Prostate gland (tissue), 2 donors: ENCODE measurements at regions not wholly inside any gene's neighbourhood (a gene's known extent, or its start where the extent isn't known, plus 50 kb on each side); places are given as distances from the start of the nearest gene placed in this dataset.
"Not testable (repeated sequence)": the region's sequence is repeated elsewhere in the genome, so short reads cannot be mapped to it uniquely, and the experiment has no call there.

Experiments
- DNase-seq: peaks from one replicate; pipeline ENCODE4 v3.0.0-alpha.2; 2019; ENCODE audit warnings: low spot score
- H3K27ac ChIP-seq, 2 donors: fragments of 200-600 bp; sonication (generic); 2 replicates each; pipeline ENCODE4 v1.5.1; 2017 to 2019
- H3K27me3 ChIP-seq: fragments of 200-600 bp; sonication (generic); replicated peaks from 2 replicates; pipeline ENCODE4 v1.5.1; 2019; ENCODE audit not compliant: insufficient read depth
- H3K36me3 ChIP-seq, 2 donors: fragments of 200-600 bp; sonication (generic); 1 replicate in 1 of 2; 2 replicates in 1 of 2; pipeline versions ENCODE4 v1.5.1 to v1.8.1; 2017 to 2019
- H3K4me1 ChIP-seq: fragments of 200-600 bp; sonication (generic); replicated peaks from 2 replicates; pipeline ENCODE4 v1.5.1; 2019
- H3K4me3 ChIP-seq, 2 donors: fragments of 200-600 bp; sonication (generic); 2 replicates each; pipeline ENCODE4 v1.5.1; 2017 to 2019
- H3K9me3 ChIP-seq: fragments of 200-600 bp; sonication (generic); 2 replicates; pipeline ENCODE4 v1.5.1; 2017
- CTCF ChIP-seq, 4 experiments: fragments of 200-600 bp in 2 of 4; fragments of 450-650 bp in 2 of 4; sonication (generic) in 2 of 4; IDR thresholded peaks; 1 replicate in 3 of 4; 2 replicates in 1 of 4; pipeline ENCODE4 v1.5.1; 2016 to 2019; ENCODE audit warnings: antibody characterized with exemption in 4 of 4, mild to moderate bottlenecking in 2 of 4, moderate library complexity in 2 of 4
- POLR2A ChIP-seq: fragments of 450-650 bp; IDR thresholded peaks from one replicate; pipeline ENCODE4 v1.6.1; 2016; ENCODE audit warnings: antibody characterized with exemption, mild to moderate bottlenecking
- POLR2AphosphoS5 ChIP-seq: sonication (generic); formaldehyde crosslinking; IDR thresholded peaks from one replicate; pipeline ENCODE4 v1.6.1; 2017; ENCODE audit warnings: antibody characterized with exemption
- WGBS: methylation state at CpG from one replicate; pipeline ENCODE4 v1.1.5; 2018; 5-methylcytosine and 5-hydroxymethylcytosine counted together
- intact Hi-C: fragments of 100-400 bp; cut with DNase I; formaldehyde crosslinking; loops from one replicate; pipeline ENCODE4 v1.14.2; 2022

DNA sequence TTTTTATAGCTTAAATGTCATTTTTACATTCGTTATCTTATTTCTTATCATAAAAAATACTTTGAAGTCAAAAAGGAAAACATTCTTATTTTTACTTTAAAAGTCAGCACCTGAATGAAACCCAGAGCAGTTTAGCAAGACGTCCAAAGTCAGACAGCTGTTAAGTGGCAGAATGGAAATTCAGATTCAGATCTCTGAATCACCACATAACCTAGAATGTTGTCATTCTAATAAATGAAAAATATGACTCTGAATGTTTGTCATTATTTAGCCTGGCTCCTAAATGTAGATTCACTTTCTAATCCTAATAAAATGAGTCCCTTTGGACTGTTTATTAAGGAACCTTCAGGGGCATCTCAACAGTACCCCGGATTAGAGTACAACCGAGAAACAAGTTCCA, 75.2 kb upstream of the RGS7 start:
- H3K27me3 ChIP-seq = no peaks in the 10 kb centered on the region
- no peaks in the 10 kb centered on the region for H3K9me3 ChIP-seq
- no peak for DNase-seq
- WGBS = 53% methylated on average over 4 of the region's 4 CpGs
- no peaks in the 10 kb centered on the region for H3K4me1 ChIP-seq
- H3K36me3 ChIP-seq = no peaks in the 10 kb centered on the region
- TF ChIP-seq CTCF (IDR thresholded peaks at IDR 0.05) (no peak), POLR2A (no peak)
- no peak overlapping the region for H3K4me3 ChIP-seq
- intact Hi-C loops = no loop called here
- H3K27ac ChIP-seq = no peak overlapping the region

- intact Hi-C loops, H3K27me3 ChIP-seq, H3K4me1 ChIP-seq, H3K36me3 ChIP-seq, H3K27ac ChIP-seq, DNase-seq, H3K4me3 ChIP-seq, H3K9me3 ChIP-seq: not testable (repeated sequence)
- WGBS = 77% methylated on average over 4 of the region's 4 CpGs
Observed at GRCh38 chr1:241425091-241425490, 68.1 kb upstream of the RGS7 start.

DNA sequence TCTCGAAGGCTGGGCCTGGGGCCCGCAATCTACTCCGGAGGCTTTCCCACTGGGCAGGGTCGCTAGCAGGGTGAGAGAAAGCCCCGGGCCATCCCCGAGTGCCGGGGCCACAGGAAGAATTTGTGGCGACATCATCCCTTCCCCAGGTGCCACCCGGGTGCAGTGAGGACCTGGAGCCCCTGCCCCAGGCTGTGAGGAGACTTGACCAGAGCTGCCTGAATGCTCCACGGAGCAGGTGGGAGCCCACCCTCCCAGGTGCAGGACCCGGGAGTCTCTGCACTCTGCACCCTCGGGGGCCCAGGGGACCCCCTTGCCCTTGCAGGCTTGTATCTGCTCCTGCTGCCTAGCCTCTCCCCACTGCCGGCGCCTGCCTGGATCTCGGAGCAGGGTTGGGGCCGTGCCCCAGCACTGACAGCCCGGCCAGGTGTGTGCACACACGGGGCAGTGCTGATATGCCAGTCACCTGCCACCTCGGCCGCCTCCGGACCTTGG, 67.5 kb upstream of the RGS7 start:
- Histone ChIP-seq H3K4me1 (no peaks in the 10 kb centered on the region), H3K36me3 (no peaks in the 10 kb centered on the region), H3K27ac (no peak overlapping the region), H3K4me3 (peak overlapping the region in 1 of 2 donors; percentile 29), H3K27me3 (peaks cover 5% of the 10 kb centered on the region), H3K9me3 (no peaks in the 10 kb centered on the region)
- intact Hi-C loops = no loop called here
- DNase-seq = no peak
- no peak for TF ChIP-seq POLR2A
- no peak for TF ChIP-seq CTCF (IDR thresholded peaks at IDR 0.05)
- TF ChIP-seq POLR2AphosphoS5 = no peak
- 44% methylated on average over 20 of the region's 21 CpGs for WGBS

DNA sequence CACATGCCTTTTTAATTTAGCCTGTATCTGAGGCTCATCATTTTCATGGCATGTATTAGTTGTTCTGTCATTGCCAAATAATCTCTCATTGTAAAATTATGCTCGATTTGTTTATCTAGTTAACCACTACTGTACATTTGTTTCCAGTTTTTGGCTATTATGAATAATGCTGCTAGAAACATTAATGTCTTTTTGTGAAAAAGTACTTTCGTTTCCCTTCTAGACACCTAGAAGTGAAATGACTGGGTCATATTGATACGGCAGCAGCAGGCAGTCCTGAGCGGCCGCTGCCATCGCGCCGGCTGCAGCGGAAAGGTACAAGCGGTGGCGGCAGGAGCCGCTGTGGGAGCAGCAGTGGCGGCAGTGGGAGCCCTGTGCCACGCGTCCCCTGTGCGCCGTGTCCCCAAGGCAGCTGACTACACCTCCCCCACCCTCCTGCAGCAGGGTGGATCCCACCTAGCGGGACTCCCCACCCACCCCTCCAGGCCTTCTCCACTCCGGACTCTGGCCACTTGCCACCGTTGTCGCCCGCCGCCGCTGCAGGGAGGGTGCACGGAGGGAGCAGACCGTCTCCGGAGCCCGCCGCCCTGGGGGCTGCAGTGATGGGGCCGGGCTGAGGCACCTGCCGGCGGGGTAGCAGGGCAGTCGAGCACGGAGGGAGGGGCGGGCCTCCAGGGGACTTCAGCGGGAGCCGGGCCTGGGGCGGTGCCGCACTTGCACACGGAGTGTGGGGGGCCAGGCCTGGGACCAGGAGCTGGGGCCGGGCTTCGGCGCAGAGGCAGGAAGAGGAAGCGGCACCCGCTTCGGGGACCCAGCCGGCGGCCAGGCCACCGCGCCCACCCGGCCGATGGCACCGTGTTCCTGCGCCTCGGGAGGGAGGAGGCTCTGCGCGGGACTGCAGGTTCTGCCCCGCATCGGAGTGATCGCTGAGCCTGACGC, 66.8 kb upstream of the RGS7 start:
- intact Hi-C loops = no loop called here
- Histone ChIP-seq H3K4me1 (no peaks in the 10 kb centered on the region), H3K27ac (no peak overlapping the region), H3K4me3 (peak overlapping the region; percentile 16 to 29), H3K36me3 (no peaks in the 10 kb centered on the region), H3K27me3 (peaks cover 5% of the 10 kb centered on the region), H3K9me3 (no peaks in the 10 kb centered on the region)
- WGBS = 2% methylated on average over 37 of the region's 61 CpGs
- TF ChIP-seq POLR2A (no peak), CTCF (IDR thresholded peaks at IDR 0.05) (no peak), POLR2AphosphoS5 (no peak)
- DNase-seq = no peak

DNA sequence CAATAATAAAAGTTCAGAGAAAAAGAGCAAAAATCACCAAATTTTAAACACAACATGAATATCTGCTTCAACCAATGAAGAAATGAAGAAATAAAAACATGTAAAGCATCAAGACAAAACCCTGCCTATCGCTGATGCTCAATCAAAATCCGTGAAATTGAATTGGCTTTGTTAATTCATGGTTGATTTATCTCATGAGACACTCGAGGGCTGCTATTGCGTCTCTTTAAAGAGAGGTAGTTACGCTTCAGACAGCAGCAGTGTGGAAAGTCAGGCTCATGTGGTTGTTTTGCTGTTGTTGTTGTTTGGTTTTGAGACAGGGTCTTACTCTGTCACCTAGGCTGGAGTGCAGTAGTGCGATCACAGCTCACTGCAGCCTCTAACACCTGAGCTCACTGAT, 65.5 kb upstream of the RGS7 start:
- peaks cover 5% of the 10 kb centered on the region for H3K27me3 ChIP-seq
- no peak for DNase-seq
- WGBS = 82% methylated on average over 6 of the region's 6 CpGs
- no peak overlapping the region for H3K27ac ChIP-seq
- intact Hi-C loops = no loop called here
- no peaks in the 10 kb centered on the region for H3K9me3 ChIP-seq
- H3K4me1 ChIP-seq = no peaks in the 10 kb centered on the region
- TF ChIP-seq CTCF (IDR thresholded peaks at IDR 0.05) (no peak), POLR2AphosphoS5 (no peak), POLR2A (no peak)
- H3K36me3 ChIP-seq = no peaks in the 10 kb centered on the region
- no peak overlapping the region for H3K4me3 ChIP-seq
